PFSK-1 (cell line): ENCODE measurements at regions not wholly inside any gene's neighbourhood (a gene's known extent, or its start where the extent isn't known, plus 50 kb on each side); places are given as distances from the start of the nearest gene placed in this dataset.

Experiments used
- FOXP2 ChIP-seq: optimal IDR thresholded peaks from 2 replicates; pipeline ENCODE3; 2011; ENCODE audit warnings: borderline replicate concordance, control low read depth, inconsistent platforms; ENCODE audit not compliant: insufficient read depth; ENCODE audit errors: extremely low read length, extremely low read depth
- POLR2AphosphoS5 ChIP-seq: IDR thresholded peaks from 2 replicates; pipeline ENCODE4 v1.6.1; 2012; ENCODE audit warnings: low read depth, mild to moderate bottlenecking, control low read depth, low read length, moderate library complexity
- SIN3A ChIP-seq: IDR thresholded peaks from 2 replicates; pipeline ENCODE4 v1.6.1; 2012; ENCODE audit warnings: mild to moderate bottlenecking, low read length, moderate library complexity, borderline replicate concordance; ENCODE audit not compliant: insufficient read depth
- TAF1 ChIP-seq: IDR thresholded peaks from 2 replicates; pipeline ENCODE4 v1.6.1; 2012; ENCODE audit warnings: low read length, control low read depth, borderline replicate concordance; ENCODE audit not compliant: insufficient read depth
- TF ChIP-seq, protein P1 (sequence below), 2 experiments: IDR thresholded peaks; 2 replicates each; pipeline versions ENCODE4 v1.6.1 to v1.8.0; 2011 to 2012; ENCODE audit warnings: low read depth in 2 of 2, low read length in 2 of 2, control low read depth in 1 of 2, inconsistent platforms in 1 of 2, mild to moderate bottlenecking in 1 of 2, moderate library complexity in 1 of 2; ENCODE audit not compliant: insufficient read depth in 1 of 2

DNA sequence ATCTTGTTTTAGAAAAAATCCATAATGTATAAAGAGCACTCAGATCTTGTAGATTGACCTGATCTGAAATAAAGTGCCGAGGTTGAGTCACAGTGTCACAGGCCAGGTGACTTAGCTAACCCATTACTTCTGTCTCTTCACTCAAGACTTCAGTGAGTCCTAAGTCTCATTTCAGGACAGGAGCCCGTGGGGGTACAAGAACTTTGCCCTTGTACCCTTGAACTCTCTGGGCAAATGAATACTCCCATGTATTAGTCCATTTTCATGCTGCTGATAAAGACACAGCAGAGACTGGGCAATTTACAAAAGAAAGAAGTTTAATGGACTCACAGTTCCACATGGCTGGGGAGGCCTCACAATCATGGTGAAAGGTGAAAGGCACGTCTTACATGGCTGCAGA, 160.2 kb downstream of the ZPLD1 start:
- TF ChIP-seq, protein P1, sequence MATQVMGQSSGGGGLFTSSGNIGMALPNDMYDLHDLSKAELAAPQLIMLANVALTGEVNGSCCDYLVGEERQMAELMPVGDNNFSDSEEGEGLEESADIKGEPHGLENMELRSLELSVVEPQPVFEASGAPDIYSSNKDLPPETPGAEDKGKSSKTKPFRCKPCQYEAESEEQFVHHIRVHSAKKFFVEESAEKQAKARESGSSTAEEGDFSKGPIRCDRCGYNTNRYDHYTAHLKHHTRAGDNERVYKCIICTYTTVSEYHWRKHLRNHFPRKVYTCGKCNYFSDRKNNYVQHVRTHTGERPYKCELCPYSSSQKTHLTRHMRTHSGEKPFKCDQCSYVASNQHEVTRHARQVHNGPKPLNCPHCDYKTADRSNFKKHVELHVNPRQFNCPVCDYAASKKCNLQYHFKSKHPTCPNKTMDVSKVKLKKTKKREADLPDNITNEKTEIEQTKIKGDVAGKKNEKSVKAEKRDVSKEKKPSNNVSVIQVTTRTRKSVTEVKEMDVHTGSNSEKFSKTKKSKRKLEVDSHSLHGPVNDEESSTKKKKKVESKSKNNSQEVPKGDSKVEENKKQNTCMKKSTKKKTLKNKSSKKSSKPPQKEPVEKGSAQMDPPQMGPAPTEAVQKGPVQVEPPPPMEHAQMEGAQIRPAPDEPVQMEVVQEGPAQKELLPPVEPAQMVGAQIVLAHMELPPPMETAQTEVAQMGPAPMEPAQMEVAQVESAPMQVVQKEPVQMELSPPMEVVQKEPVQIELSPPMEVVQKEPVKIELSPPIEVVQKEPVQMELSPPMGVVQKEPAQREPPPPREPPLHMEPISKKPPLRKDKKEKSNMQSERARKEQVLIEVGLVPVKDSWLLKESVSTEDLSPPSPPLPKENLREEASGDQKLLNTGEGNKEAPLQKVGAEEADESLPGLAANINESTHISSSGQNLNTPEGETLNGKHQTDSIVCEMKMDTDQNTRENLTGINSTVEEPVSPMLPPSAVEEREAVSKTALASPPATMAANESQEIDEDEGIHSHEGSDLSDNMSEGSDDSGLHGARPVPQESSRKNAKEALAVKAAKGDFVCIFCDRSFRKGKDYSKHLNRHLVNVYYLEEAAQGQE (IDR thresholded peaks at IDR 0.05; ENCODE audit: insufficient read depth in 1 of 2, low read depth in 2 of 2, low read length in 2 of 2), result no peak
- no peak for TF ChIP-seq POLR2AphosphoS5
- TF ChIP-seq SIN3A, result no peak
- TF ChIP-seq TAF1, result no peak
- TF ChIP-seq FOXP2, result no peak
